ENCODE measurements at regions not wholly inside any gene's neighbourhood (a gene's known extent, or its start where the extent isn't known, plus 50 kb on each side); places are given as distances from the start of the nearest gene placed in this dataset.

- no peak for TF ChIP-seq CTCF (IDR thresholded peaks at IDR 0.05)
Measured at GRCh38 chr2:234879671-234880455, 72.0 kb upstream of the SH3BP4 start.

GRCh38 chr2:234874347-234875046, 77.3 kb upstream of the SH3BP4 start:
- no peak for TF ChIP-seq CTCF (IDR thresholded peaks at IDR 0.05)

GRCh38 chr2:234873828-234874173, 78.0 kb upstream of the SH3BP4 start:
- TF ChIP-seq CTCF (IDR thresholded peaks at IDR 0.05), result no peak

- TF ChIP-seq CTCF (IDR thresholded peaks at IDR 0.05), result no peak
Measured at GRCh38 chr2:234873103-234873827, 78.6 kb upstream of the SH3BP4 start.

- no peak for TF ChIP-seq CTCF (IDR thresholded peaks at IDR 0.05)
Measured at GRCh38 chr2:234869969-234870368, 81.8 kb upstream of the SH3BP4 start.

- TF ChIP-seq CTCF (IDR thresholded peaks at IDR 0.05), result no peak
Measured at GRCh38 chr2:234869164-234869563, 82.7 kb upstream of the SH3BP4 start.

- no peak for TF ChIP-seq CTCF (IDR thresholded peaks at IDR 0.05)
Measured at GRCh38 chr2:234867882-234868285, 83.9 kb upstream of the SH3BP4 start.
